GM21723 (cell line): ENCODE measurements at regions not wholly inside any gene's neighbourhood (a gene's known extent, or its start where the extent isn't known, plus 50 kb on each side); places are given as distances from the start of the nearest gene placed in this dataset.

Experiments used
- ATAC-seq: cut with Tn5 transposase; IDR thresholded peaks from one replicate; pipeline ENCODE4 v1.9.1; 2021; ENCODE audit warnings: mild to moderate bottlenecking, moderate library complexity; ENCODE audit not compliant: unreplicated experiment

- no peak for ATAC-seq
Observed at GRCh38 chr3:182608832-182609231, 184.5 kb upstream of the ATP11B start.

DNA sequence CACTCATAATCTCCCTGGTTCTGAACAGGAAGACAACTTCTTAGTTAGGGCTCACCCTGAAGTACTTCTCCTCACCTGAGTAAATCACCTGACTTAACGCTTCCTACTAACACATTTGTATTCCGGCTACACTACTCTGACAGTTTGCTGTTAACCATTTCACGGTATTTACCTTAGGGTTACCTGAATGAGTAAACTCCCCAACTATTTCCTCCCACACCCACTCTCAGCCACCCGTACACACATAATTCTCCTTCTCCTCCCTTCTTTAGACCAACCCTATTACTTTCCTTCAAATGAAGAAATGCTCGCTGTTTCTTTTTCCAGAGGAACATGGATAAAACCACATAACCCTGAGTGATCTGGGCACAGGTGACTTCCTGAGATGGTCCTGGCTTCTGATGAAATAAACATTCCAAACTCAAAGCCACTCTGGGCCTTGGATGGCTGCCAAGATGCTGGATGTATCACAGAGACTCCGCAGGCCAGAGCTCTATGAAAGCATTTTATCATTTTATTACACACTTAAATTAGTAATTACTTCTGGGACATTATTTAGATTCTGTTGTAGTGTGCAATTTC lies 183.6 kb upstream of the ATP11B start:
- no peak for ATAC-seq

- no peak for ATAC-seq
Observed at GRCh38 chr3:182612332-182612731, 181.0 kb upstream of the ATP11B start.

DNA sequence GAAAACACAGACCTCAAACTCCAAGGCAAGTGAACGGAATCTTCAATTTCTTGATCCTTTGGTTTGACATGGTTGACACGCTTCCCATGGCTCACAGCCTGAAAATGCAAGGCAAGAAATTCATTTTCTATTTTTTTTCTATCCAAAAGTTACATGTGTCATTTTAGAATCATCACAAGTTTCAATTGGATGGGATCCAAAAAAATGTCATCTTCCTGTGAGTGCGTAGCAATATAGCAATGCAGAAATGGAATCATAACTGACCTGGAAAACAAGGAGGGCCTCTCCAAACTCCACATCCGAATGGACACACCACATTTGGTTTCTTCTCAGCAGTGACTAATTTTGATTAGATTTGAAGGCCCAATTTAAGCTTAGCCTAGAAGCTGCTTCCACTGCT lies 175.8 kb upstream of the ATP11B start:
- no peak for ATAC-seq

DNA sequence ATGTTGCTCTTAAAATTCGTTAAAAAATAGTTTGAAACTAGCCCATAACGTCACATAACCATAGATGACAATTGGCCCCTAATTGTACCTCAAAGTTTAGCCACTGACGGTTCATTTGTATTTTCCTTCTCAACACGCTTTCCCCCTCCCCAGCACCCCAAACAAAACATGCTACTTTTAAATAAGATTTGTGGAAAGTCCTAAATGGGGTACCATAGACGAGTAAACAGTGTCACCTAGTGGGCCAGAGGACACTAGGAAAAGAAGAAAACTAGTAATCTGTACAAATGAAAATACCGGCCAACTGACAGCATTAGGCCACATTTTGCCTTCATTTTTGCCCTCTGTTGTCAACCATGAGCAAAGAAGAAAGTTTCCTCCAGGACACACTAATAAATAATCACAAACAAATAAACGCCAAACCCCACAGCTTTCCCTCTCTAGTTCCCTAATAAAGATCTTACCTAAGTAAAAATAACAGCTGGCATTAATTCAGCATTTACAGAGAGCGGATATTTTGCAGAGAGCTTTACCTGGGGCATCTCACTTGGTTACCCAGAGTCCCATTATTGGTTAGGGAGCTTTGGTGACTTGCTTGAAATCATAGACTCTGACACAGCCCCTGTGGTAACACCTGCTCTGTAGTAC lies 175.1 kb upstream of the ATP11B start:
- ATAC-seq, result no peak

DNA sequence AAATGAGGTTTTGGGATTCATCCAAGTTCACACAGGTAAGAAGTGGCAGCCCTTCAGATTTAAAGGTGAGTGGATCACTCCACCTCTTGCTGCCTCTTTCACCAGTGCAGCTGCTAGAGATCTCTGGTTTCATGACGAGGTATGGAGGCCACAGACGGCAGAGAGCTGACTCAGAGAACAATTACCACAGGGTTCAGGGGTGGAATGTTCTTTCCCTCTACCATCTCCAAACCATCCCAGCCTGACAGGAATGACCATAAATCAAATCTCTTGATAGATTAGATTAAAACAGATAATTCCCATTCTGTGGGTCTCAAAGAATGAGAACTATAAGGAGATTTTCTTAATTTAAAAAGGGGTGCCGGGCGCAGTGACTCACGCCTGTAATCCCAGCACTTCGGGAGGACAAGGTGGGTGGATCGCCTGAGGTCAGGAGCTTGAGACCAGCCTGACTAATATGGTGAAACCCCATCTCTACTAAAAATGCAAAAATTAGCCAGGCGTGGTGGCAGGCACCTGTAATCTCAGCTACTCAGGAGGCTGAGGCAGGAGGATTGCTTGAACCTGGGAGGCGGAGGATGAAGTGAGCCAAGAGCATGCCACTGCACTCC lies 174.2 kb upstream of the ATP11B start:
- no peak for ATAC-seq

- ATAC-seq, result no peak
Observed at GRCh38 chr3:182620723-182621434, 172.4 kb upstream of the ATP11B start.

DNA sequence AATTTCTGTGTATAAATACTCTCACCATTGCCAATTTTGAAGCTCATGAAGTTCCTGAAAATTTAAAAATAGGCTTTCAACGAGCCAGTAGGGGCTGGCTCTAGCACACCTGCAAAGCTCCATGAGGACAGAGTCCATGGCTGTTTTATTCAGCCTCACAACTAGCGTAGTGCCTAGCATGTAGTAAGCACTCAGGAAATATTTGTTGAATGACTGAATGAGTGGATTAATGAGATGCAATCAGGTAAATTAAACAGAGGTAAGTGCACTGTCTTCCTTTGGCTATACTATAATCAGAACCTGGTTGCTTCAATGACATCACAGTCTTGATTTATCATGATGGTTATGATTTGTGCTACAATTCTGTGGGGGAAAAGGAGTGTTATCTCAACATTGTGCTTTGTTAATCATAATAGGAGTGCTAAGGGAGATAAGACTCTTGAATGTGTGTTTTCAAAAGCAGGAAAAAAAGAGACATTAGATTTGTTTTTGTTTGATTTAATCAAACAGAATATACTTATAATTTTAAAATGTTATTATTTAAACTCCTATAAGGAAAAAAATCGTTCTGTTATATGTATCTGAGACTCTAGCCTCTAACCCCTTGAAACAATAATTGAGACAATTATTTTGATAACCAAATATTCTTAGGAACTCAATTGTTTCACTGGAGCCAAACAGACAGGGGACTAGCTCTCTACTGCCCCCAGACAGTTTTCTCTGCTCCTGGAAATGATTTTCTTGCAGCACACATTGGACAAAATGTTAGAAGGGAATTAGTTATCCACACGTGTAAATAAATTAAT lies 171.7 kb upstream of the ATP11B start:
- no peak for ATAC-seq

DNA sequence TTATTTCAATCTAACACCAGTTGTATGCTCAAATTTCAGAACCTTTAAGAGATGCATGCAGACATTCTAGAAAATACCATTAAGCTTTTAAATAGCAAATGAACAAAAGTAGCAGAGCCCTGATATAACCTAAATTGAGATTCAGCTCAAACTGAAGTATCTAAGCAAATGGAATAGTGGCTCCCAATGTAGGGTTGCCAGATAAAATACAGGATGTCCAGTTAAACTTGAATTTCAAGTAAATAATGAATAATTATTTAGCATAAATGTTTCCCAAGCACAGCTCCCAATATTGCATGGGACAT lies 171.1 kb upstream of the ATP11B start:
- ATAC-seq, result no peak

GRCh38 chr3:182626484-182627467 lies 166.5 kb upstream of the ATP11B start:
- no peak for ATAC-seq

DNA sequence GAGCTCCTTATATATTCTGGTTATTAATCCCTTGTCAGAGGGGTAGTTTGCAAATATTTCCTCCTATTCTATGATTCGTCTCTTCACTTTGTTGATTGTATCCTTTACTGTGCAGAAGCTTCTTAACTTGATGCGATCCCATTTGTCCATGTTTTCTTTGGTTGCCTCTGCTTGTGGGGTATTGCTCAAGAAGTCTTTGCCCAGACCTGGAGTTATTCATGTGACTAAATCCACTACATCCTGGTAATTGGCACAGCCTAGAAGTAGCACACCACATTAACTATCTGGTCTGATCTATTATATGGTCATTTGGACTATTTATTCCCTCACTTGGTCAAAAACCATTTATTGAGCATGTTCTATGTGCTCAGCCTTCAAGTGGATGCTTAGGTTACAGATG lies 164.8 kb upstream of the ATP11B start:
- ATAC-seq, result no peak

GRCh38 chr3:182629521-182629920 lies 163.8 kb upstream of the ATP11B start:
- no peak for ATAC-seq

GRCh38 chr3:182631183-182632076 lies 161.9 kb upstream of the ATP11B start:
- no peak for ATAC-seq

DNA sequence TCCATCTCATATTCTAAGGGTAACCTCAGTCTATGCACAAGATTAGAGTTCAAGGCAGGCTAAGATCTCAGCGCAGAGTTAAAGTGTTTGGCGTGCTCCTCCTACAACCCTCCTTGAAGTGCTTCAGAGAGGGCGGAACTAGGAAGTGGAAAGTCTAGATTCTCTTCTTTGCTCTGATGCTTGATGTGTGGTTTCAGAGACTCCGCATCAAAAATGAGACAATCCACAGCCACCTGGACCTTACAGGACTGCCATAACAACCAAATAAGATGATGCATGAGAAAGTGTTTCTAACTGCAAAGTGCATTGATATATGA lies 161.3 kb upstream of the ATP11B start:
- ATAC-seq, result no peak

GRCh38 chr3:182633186-182633585 lies 160.1 kb upstream of the ATP11B start:
- ATAC-seq, result no peak

- no peak for ATAC-seq
Observed at GRCh38 chr3:182636646-182637045, 156.7 kb upstream of the ATP11B start.

DNA sequence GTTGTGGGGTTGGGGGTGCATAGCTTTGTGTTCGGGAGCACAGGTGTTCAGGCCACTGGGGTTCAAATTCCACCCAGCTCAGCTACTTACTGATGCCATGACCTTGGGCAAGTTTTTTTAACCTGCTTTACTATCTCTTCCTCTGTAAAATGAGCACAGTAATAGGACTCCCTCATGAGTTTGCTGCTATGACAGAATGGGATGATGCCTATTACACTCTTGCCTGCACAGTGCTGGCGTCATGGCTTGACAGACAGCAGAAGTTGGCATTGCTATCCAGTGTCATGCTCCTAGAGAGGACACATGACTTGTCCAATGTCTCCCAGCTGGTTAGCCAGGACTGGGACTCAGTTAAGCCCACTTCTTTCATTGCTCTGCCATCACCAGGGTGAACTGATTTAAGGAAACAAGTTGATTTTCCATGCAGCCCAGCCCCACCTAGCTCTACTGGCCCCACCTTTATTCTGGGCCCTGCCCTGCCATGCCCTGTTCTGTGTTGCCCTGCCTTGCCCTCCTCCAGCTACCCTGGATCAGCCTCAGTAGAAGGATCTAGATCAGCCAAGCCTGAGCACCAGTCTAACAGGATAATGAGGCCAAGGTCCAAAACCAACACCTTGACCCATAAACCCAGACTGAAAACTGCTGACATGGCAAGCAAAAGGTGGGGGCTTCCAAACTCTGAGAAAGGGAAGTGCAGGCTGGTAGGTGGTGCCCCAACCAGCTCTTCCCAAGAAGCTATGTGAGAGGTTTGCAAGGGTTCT lies 155.8 kb upstream of the ATP11B start:
- ATAC-seq, result no peak

DNA sequence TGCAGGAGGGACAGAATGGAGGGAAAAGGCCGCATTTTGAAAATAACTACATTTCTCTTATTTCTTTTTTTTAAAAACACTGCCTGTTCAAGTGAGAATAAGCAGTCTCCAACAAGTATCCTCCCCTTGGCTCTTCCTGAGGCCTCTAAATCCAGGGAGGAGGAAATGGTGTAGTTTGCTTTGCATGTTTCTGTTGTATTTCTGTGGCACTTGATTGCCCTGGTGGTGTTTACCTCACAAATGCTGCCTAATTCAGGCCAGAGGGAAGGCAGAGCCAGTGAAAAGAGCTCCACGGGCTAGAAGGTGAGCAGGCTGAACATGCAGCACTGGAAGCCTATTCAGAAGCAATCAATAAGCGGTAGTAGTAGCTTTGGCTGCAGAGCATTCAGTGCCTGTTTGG lies 149.3 kb upstream of the ATP11B start:
- no peak for ATAC-seq
